Activated naive CD8-positive, alpha-beta T cell (primary cell): ENCODE measurements at regions not wholly inside any gene's neighbourhood (a gene's known extent, or its start where the extent isn't known, plus 50 kb on each side); places are given as distances from the start of the nearest gene placed in this dataset.

ENCODE experiments used
- H3K27ac Mint-ChIP-seq: one replicate; pipeline ENCODE4 v1.8.0; 2021; ENCODE audit warnings: mixed read lengths
- H3K27me3 Mint-ChIP-seq: one replicate; pipeline ENCODE4 v1.8.0; 2021; ENCODE audit warnings: mixed read lengths
- H3K36me3 Mint-ChIP-seq: one replicate; pipeline ENCODE4 v1.8.0; 2021; ENCODE audit warnings: mixed read lengths
- H3K4me1 Mint-ChIP-seq: one replicate; pipeline ENCODE4 v1.8.0; 2021; ENCODE audit warnings: low read depth, mixed read lengths
- H3K4me3 Mint-ChIP-seq: one replicate; pipeline ENCODE4 v1.8.0; 2021; ENCODE audit warnings: mild to moderate bottlenecking, mixed read lengths
- H3K9me3 Mint-ChIP-seq: one replicate; pipeline ENCODE4 v1.8.0; 2021; ENCODE audit warnings: low read depth, mixed read lengths

- H3K9me3 Mint-ChIP-seq: no peaks in the 10 kb centered on the region
- H3K27me3 Mint-ChIP-seq: peaks cover 7% of the 10 kb centered on the region
- H3K27ac Mint-ChIP-seq: peak overlapping the region; percentile 89
- H3K4me3 Mint-ChIP-seq: peak overlapping the region; percentile 46
- peaks cover 22% of the 10 kb centered on the region for H3K4me1 Mint-ChIP-seq
- H3K36me3 Mint-ChIP-seq: peaks cover 4% of the 10 kb centered on the region
Measured at GRCh38 chr9:91037511-91038482, 236.2 kb downstream of the SYK start.

GRCh38 chr9:91038483-91039124, 237.0 kb downstream of the SYK start:
- H3K36me3 Mint-ChIP-seq: peaks cover 4% of the 10 kb centered on the region
- H3K9me3 Mint-ChIP-seq: no peaks in the 10 kb centered on the region
- H3K27ac Mint-ChIP-seq: peak overlapping the region; percentile 1
- peaks cover 22% of the 10 kb centered on the region for H3K4me1 Mint-ChIP-seq
- H3K27me3 Mint-ChIP-seq: peaks cover 8% of the 10 kb centered on the region
- H3K4me3 Mint-ChIP-seq: no peak overlapping the region

GRCh38 chr9:91039125-91039834, 237.7 kb downstream of the SYK start:
- peaks cover 14% of the 10 kb centered on the region for H3K27me3 Mint-ChIP-seq
- no peaks in the 10 kb centered on the region for H3K9me3 Mint-ChIP-seq
- H3K4me3 Mint-ChIP-seq: no peak overlapping the region
- H3K4me1 Mint-ChIP-seq: peaks cover 22% of the 10 kb centered on the region
- H3K27ac Mint-ChIP-seq: peak overlapping the region; percentile 8
- H3K36me3 Mint-ChIP-seq: peaks cover 4% of the 10 kb centered on the region

- peaks cover 17% of the 10 kb centered on the region for H3K27me3 Mint-ChIP-seq
- H3K9me3 Mint-ChIP-seq: no peaks in the 10 kb centered on the region
- H3K27ac Mint-ChIP-seq: no peak overlapping the region
- peaks cover 22% of the 10 kb centered on the region for H3K4me1 Mint-ChIP-seq
- H3K4me3 Mint-ChIP-seq: no peak overlapping the region
- H3K36me3 Mint-ChIP-seq: peaks cover 4% of the 10 kb centered on the region
Measured at GRCh38 chr9:91039835-91040140, 238.2 kb downstream of the SYK start.

GRCh38 chr9:91040371-91041215, 239.0 kb downstream of the SYK start:
- Mint-ChIP-seq H3K36me3 (peaks cover 4% of the 10 kb centered on the region), H3K9me3 (no peaks in the 10 kb centered on the region), H3K27me3 (peaks cover 21% of the 10 kb centered on the region), H3K4me3 (no peak overlapping the region), H3K27ac (peak overlapping the region; percentile 72), H3K4me1 (peaks cover 22% of the 10 kb centered on the region)

- Mint-ChIP-seq H3K36me3 (peaks cover 4% of the 10 kb centered on the region), H3K27me3 (peaks cover 19% of the 10 kb centered on the region), H3K27ac (no peak overlapping the region), H3K4me1 (peaks cover 24% of the 10 kb centered on the region), H3K4me3 (no peak overlapping the region), H3K9me3 (no peaks in the 10 kb centered on the region)
Measured at GRCh38 chr9:91042024-91042423, 240.4 kb downstream of the SYK start.

- Mint-ChIP-seq H3K27ac (no peak overlapping the region), H3K4me1 (peaks cover 24% of the 10 kb centered on the region), H3K9me3 (no peaks in the 10 kb centered on the region), H3K4me3 (no peak overlapping the region), H3K27me3 (peaks cover 19% of the 10 kb centered on the region), H3K36me3 (peaks cover 4% of the 10 kb centered on the region)
Measured at GRCh38 chr9:91042541-91042940, 240.9 kb downstream of the SYK start.

- Mint-ChIP-seq H3K27ac (no peak overlapping the region), H3K36me3 (peaks cover 4% of the 10 kb centered on the region), H3K4me3 (no peak overlapping the region), H3K9me3 (no peaks in the 10 kb centered on the region), H3K4me1 (peaks cover 25% of the 10 kb centered on the region), H3K27me3 (peaks cover 19% of the 10 kb centered on the region)
Measured at GRCh38 chr9:91043056-91043810, 241.6 kb downstream of the SYK start.

GRCh38 chr9:91043811-91044175, 242.2 kb downstream of the SYK start:
- H3K4me3 Mint-ChIP-seq: no peak overlapping the region
- H3K36me3 Mint-ChIP-seq: peaks cover 4% of the 10 kb centered on the region
- peaks cover 27% of the 10 kb centered on the region for H3K4me1 Mint-ChIP-seq
- no peaks in the 10 kb centered on the region for H3K9me3 Mint-ChIP-seq
- H3K27ac Mint-ChIP-seq: no peak overlapping the region
- H3K27me3 Mint-ChIP-seq: peaks cover 16% of the 10 kb centered on the region

GRCh38 chr9:91044354-91044753, 242.7 kb downstream of the SYK start:
- Mint-ChIP-seq H3K27me3 (peaks cover 16% of the 10 kb centered on the region), H3K36me3 (peaks cover 4% of the 10 kb centered on the region), H3K9me3 (no peaks in the 10 kb centered on the region), H3K4me1 (peaks cover 31% of the 10 kb centered on the region), H3K4me3 (no peak overlapping the region), H3K27ac (no peak overlapping the region)

GRCh38 chr9:91045041-91045440, 243.4 kb downstream of the SYK start:
- Mint-ChIP-seq H3K9me3 (no peaks in the 10 kb centered on the region), H3K27me3 (peaks cover 16% of the 10 kb centered on the region), H3K36me3 (peaks cover 4% of the 10 kb centered on the region), H3K27ac (peak overlapping the region; percentile 7), H3K4me3 (no peak overlapping the region), H3K4me1 (peaks cover 30% of the 10 kb centered on the region)

- H3K36me3 Mint-ChIP-seq: no peaks in the 10 kb centered on the region
- peak overlapping the region; percentile 92 for H3K27ac Mint-ChIP-seq
- H3K27me3 Mint-ChIP-seq: peaks cover 16% of the 10 kb centered on the region
- H3K9me3 Mint-ChIP-seq: no peaks in the 10 kb centered on the region
- H3K4me3 Mint-ChIP-seq: peak overlapping the region; percentile 48
- peaks cover 28% of the 10 kb centered on the region for H3K4me1 Mint-ChIP-seq
Measured at GRCh38 chr9:91047529-91047928, 245.9 kb downstream of the SYK start.

- H3K36me3 Mint-ChIP-seq: no peaks in the 10 kb centered on the region
- H3K9me3 Mint-ChIP-seq: no peaks in the 10 kb centered on the region
- peaks cover 30% of the 10 kb centered on the region for H3K4me1 Mint-ChIP-seq
- peaks cover 16% of the 10 kb centered on the region for H3K27me3 Mint-ChIP-seq
- H3K4me3 Mint-ChIP-seq: peak overlapping the region; percentile 48
- peak overlapping the region; percentile 92 for H3K27ac Mint-ChIP-seq
Measured at GRCh38 chr9:91047993-91048607, 246.5 kb downstream of the SYK start.
